H4 (cell line): ENCODE measurements at regions not wholly inside any gene's neighbourhood (a gene's known extent, or its start where the extent isn't known, plus 50 kb on each side); places are given as distances from the start of the nearest gene placed in this dataset.
"Not testable (repeated sequence)": the region's sequence is repeated elsewhere in the genome, so short reads cannot be mapped to it uniquely, and the experiment has no call there.

Source experiments
- DNase-seq: peaks from one replicate; pipeline ENCODE4 v3.0.0-alpha.2; 2015; ENCODE audit warnings: low spot score

DNA sequence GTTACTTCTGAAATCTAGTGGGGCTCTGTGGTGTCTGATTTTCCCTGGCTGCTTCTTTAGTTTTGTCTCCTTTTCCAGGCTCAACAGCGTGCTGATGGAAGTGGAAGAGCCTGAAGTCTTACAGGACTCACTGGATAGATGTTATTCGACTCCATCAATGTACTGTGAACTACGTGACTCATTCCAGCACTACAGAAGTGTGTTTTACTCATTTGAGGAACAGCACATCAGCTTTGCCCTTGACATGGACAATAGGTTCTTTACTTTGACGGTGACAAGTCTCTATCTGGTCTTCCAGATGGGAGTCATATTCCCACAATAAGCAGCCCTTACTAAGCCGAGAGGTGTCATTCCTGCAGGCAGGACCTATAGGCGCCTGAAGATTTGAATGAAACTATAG is 51.1 kb downstream of the NBPF8 start:
- DNase-seq, result not testable (repeated sequence)

DNA sequence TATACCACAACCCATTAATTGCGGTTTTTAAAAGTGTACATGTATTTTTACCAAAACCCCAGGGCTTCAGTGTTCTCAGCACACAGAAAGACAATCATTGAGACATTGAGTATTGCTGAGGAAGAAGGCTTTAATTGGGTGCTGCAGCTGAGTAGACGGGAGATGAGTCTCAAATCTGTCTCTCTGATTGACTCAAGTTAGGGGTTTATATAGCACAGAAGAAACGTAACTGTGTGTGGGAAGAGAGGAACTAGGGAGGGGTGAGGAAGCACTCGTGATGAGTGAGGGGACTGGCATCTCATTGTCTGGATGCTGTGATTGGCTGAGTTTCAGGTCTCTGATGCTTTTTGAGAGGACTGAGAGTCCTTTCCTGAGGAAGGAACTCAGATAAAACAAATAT is 62.8 kb downstream of the NBPF8 start:
- not testable (repeated sequence) for DNase-seq

DNA sequence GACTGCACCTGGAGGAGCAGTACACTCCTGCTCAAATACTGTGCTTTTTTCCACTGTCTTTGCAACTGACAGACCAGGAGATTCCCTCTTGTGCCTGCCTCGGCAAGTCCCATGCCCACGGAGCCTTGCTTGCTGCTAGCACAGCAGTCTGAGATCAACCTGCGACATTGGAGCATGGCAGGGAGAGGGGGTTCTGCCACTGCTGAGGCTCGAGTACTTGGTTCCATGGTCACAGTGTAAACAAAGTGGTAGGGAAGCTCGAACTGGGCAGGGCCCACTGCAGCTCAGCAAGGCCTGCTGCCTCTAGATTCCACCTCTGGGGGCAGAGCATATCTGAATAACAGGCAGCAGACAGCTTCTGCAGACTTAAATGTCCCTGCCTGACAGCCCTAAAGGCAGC is 63.6 kb downstream of the NBPF8 start:
- not testable (repeated sequence) for DNase-seq

DNA sequence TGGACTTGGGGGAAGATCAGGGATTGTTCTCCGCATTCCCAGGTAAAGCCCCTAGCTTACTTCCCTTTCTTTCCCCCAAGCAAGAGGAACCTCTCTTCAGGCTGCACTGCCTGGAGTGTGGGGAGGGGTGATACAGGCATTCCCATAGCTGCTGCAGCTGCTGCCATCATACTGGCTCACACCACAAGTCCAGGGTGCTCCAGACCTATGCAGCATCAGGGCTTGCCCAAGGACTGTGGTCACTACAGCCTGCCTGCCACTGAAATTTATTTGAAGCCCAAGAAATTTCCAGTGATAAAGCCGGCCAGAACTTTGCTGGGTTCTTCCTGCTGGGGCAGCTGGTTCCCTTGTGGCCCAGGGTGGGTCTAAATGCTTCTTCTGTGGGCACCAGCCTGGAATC is 72.7 kb downstream of the NBPF8 start:
- not testable (repeated sequence) for DNase-seq

DNA sequence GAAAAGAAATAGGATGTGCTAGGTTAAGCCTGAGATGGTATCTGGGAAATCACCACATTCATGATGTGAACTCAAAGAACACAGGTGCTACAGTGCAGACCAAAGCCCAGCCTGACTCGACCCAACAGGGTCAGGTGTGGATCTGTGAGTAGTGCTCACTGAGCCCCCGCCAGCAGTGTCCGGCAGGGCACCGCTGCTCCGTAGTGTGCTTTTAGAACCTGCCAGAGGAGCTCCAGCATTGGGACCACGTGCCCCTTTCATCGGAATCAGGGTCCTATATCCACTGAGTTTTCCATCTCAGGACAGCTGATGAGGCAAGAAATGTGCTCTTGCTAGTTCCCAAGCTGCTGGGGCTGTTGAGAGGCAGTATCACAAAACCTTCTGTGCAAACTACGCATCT is 74.4 kb downstream of the NBPF8 start:
- not testable (repeated sequence) for DNase-seq

DNA sequence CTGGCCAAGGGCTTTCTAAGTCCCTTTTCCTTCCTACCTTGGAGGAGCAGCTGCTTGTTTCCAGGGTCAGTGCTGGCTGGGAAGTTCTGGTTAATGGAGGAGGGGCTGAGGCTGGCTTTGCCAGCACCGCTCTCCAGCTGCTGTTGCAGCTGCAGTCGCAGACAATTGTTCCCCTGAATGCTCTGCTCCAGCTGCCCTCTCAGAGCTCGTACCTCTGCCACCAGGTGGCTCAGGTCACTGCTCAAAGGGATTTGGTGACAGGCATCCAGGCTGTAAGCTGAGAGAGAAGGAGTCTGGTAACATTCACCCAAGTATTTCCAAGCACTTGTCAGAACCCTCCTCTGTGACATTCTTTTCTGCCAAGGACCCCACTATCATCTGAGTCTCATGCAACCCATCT is 82.3 kb downstream of the NBPF8 start:
- not testable (repeated sequence) for DNase-seq

DNA sequence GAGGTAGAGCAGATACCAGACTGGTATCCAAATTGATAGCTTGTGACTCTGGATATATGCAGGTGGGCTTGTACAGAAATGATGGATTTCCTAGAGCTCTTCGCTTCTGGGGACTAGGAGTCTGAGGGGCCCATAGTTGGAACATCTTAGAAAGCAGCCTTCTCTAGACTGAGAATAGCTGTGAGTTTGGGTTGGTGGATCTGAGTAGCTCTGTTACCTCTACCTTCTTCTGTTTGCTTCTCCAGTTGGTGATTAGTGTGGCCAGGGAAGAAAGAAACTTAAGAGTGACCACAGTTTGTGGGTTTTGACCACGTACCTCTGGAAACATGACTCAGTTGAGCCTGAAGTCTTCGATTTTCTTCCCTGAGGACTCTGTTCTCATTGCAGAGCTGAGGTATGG is 88.4 kb downstream of the NBPF8 start:
- not testable (repeated sequence) for DNase-seq

DNA sequence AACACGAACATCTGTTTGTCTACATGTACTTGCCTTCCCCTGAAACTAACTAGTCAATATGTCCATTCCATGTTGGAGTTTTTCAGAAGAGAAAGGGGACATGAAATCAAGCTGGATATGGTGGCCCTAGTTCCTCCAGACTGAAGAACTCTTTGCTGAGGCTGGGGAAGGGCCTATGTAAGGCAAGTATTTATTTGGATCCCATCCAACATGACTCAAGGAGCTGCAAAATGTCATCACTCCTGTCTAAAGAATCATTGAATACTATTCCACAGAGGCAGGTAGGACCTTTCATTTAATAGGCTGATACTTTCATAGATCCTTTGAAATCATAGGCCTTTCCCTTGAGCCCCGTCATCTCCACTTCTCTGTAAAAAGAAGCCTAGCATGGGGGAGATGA is 91.5 kb downstream of the NBPF8 start:
- not testable (repeated sequence) for DNase-seq

DNA sequence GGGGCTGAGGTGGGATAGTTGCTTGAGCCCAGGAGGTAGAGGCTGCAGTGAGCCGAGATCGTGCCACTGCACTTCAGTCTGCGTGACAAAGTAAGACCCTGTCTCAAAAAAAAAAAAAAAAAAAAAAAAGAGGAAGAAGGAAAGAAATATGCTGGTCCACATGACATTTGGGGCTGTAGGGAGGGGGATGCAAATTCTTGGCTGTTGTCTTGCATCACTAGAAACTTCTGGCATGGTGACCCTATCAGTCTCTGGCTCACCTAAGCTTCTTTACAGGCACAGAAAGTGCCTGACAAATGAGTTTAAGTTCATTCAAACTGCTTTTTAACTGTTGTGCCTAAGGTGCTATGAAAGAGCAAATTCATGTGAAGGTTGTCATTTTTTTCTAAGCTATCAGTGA is 93.5 kb downstream of the NBPF8 start:
- DNase-seq, result not testable (repeated sequence)

DNA sequence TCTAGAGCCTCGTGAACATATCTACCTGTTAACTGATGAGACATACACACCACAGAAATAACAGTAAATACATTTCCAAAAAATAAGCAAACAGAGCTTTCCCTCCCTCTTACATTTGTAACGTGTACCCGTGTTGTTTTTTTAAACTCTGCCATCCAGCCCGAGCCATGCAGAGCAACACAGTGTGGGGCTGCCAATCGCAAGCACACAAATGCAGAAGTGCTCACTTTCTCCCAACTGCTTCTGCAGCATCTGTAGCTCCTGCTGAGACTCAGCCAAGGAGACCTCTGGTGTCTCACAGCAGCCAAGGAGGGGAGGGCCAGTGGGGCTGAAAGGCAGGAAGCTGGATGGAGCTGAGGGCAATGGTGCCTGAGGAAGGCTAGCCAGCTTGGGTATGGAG is 94.4 kb downstream of the NBPF8 start:
- not testable (repeated sequence) for DNase-seq

DNA sequence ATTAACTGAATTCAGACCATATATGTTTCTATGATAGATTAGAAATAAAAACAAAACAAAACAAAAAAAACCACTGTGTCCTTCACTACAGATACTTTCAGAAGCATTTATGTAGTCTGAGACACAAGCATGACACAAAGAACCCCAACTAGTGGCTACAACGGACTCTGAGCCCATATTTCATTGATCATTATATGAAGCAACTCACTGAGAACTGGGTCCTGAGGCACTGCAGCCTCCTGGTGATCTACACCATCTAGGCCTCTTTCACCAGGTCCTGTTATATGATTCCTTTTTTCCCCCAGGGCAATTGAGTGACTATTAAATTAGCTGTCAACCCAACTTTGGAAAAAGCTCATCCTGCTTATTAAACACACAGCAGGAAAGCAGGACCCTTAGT is 98.3 kb downstream of the NBPF8 start:
- not testable (repeated sequence) for DNase-seq

DNA sequence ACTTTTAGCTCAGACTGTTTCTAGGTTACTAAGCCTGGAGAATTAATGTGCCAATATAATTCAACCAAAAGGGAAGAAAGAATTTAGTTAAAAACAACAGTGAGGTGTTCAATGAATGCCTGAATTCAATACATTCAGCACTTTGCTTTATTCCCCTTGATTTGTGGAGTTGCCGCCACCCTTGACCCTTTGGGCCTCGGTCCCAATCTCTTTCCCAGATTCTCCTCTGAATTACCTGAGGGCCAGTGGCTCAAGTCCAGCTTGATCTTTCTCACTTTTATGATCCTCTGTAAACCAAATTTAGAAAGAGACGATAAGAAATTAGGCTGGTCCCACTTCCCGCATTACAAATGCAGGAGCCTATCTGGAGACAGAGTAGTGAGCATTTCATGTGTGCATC is 98.7 kb downstream of the NBPF8 start:
- not testable (repeated sequence) for DNase-seq

DNA sequence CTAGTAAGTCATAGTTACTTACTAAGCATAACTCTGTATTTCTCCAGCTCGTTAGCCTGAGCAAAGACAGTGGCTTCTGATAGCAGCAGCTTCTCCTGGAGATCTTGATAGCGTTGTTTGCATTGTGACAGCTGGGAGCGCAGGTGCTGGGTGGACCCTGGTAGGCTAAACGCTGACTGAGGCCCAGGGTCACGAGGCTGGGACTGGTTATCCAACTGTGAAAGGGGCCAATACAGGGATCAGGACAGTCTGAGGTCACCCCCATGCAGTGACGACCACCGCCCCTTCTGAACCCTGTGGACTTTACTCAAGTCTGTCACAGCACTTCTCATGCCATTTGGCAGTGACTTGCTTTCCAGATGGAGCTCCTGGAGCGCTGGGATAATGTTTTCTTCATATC is 104.4 kb downstream of the NBPF8 start:
- DNase-seq, result not testable (repeated sequence)

DNA sequence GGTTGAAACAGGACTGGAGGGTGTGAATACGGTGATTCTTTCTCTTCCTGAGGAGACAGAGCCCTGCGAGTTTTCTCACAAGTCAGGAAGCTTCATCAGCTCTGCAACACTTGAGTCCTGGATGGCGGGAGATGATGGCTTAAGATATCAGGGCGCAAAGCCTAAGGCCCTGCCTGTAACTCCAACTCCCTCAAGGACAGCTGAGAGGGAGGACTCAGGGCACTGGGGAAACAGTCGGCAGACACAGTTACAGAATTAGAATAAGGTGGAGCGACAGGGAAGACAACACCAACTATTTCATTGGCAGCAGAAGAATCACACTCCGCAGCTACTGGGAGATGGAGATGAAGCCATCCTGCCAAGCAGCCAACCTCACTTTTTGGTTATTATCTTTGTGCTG is 109.6 kb downstream of the NBPF8 start:
- DNase-seq, result not testable (repeated sequence)

DNA sequence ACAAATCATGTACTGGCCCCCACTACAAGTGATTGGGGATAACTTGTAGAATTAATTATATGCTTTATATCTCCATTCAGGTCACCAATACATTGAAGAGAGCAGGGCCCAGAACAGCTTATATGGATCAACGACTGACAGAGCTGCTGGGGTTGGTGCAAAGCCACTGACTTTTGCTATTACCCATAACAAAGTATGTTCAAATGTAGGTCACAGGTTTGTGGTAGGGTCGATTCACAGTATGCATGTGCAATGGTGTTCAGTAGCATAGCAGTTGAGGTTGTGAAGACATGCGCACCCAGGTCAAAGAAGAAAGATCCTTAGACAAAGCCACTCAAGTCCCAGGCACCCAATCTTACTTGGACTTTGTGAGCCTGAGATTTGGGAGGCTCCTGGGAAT is 110.6 kb downstream of the NBPF8 start:
- DNase-seq, result not testable (repeated sequence)

DNA sequence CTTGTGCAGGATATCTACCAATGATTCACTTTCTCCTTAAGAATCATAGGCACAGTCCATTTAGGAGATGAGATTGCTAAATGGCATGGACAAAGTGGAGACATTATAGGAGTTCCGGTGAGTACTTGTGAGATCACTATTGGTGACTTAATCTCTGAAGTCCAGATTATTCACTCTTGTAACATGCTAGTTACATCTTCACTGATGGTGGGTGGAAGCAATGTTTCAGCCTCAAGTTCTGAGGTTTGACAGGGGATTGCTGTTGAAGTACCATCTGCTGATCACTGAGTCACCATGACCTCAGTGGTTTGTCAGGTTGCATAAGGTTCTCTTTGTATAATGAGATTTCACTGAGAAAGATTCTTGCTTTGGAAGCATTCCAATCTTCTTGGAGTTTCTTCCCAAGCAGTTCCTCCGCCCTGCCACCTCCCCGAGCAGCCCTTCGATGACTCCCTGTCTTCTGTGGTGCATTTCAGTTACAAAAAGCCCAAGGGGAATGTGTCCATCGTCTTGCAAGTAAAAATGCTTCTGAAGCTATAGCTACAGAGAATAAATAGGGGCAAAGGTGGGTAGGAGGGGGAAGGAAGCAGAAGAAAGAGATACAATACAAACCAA is 114.7 kb downstream of the NBPF8 start:
- DNase-seq, result not testable (repeated sequence)

DNA sequence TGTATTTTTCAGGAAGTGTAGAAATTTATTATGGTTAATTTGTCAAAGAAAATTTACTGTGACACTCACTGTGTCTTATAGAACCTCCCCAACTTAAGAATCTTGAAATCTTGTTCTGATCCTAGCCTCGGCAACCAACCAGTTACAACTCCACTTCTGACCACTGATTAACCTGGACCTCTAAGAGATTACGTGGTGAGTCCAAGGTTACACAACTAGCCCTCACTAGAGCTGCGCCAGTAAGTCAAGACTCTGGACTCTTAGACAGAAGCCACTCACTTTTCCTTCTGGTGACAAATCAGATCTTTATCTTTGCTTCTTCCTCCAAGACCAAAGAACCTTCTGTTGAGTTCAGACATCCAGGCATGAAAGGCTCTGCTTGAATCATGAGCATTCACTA is 116.6 kb downstream of the NBPF8 start:
- DNase-seq, result not testable (repeated sequence)

DNA sequence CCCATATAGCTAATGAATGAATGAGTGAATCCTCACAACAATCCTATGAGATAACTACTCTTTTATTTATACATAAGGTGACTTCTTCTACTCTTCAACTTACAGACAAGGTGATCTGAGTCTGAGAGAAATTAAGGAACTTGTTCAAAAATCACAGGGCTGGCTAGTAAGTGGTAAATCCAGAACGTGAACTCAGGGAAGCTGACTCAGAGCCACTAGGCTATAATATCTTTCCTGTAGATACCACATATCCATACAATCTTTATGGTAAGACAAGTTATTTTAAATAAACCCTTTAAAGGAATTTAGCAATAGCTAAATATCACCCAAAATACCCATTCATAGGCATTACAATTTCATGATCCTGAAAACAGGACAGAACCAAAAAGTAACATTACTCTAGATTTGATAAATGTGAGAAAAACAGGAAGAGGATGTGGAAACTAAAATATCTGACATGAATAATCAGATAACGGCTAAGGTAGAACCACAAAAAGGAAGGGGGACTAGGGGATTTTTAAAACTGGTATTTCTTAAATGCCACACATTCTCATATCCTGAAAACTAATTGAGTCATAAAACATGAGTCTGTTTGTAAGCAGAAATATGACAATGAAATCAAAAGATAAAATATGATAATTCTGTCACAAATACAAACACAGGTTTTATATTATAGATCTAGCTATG is 119.7 kb downstream of the NBPF8 start:
- not testable (repeated sequence) for DNase-seq

DNA sequence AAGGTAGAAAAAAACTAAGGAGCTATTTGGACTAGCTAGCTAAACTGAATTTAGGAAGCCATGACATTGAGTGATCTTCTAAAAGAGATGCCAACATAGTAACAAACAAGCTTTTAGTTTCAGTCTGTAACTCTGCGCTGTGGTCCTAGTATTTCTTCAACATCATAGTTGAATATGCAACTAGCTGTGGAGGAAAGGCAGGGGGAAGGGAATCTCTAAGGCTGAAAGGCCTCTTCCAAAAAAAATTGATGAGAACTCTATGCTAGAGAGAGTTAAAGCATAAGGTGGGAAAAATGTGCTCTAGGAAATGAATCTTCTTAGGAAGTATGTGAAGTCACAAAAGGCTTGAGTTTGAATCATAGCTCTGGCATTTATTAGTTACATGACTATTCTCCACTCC is 120.2 kb downstream of the NBPF8 start:
- DNase-seq, result not testable (repeated sequence)

DNA sequence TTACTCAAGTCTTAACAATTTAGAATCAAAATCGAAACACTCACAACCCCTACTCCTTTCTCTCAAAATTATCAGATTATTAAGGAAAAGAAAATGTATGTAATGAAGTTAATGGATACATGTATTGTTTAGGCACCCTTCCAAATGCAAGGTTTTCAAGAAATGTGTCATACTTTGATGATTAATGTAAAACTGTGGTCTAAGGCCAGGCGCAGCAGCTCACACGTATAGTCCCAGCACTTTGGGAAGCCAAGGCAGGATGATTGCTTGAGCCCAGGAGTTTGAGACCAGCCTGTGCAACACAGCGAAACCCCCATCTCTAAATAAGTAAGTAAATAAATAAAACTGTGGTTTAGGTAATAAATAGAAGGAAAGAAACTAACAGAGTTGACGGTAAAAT is 126.6 kb downstream of the NBPF8 start:
- not testable (repeated sequence) for DNase-seq

DNA sequence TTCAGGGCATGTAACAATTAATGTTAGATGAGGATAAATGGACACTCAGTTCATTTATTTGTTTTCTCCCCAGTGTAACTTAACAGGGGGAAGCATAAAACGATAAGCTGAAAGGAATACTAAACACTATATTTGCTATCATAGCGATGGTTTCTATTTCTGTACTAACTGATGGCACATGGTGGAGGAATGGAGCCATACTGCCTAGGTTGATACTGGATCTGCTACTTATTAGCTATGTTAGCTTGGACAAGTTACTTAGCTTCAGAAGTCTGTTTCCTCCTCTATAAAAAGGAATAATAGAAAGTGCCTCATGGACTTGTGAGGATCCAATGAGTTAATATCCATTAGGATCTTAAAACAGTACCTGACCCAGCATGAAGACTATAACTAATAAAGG is 127.5 kb downstream of the NBPF8 start:
- not testable (repeated sequence) for DNase-seq

DNA sequence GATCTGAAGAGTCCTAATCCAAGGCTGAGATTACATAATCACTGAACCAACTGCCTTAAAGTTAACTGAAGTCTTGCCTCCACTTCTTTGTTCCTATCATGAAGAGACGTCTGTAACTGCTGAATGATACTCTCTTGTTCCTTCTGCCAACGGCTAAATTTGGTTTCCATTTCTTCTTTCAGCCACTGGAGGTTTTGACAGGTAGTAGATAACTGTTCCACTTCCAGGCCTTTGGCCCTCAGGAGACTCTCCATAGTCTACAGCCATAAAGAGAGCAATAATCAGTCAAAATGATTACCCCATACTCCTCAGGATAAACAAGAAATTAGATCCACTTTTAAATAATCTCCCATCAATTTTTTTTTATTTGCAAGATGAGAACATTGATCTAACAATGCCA is 128.1 kb downstream of the NBPF8 start:
- not testable (repeated sequence) for DNase-seq

DNA sequence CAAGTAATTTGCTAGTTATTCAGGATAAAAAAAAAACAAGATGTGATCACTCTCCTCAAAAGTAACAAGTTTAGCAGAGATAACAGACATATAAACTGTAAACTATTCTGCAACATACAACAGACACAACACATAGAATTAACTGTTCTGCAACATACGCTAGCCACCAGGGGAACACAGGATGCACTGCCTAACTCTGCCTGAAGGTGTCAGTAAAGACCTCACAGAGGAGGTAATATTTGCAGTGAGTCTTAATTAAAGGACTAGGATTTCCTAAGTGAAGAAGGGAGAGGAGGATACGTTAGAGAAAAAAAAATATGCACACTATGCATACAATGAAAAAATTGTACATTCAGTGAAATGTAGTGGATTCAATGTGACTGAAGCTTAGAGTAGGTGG is 129.6 kb downstream of the NBPF8 start:
- not testable (repeated sequence) for DNase-seq

DNA sequence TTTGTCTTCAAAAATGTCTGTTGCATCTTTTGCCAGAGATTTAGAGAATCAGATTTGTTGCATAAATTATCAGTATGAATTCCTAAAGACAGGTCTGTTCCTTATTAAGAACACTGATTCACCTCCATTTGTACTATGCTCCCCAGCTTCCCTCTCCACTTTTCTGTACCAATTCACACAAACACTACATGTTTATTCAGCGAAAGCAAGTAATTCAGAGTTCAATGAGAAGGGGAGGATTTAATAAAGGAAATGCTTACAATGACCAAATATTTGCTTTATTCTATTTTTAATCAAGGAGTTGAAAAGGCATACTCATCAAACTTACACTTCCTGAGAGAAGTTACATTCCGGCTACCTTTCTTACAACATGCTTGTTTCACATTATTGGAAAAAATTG is 135.5 kb downstream of the NBPF8 start:
- DNase-seq, result not testable (repeated sequence)
